HCT116 (cell line): ENCODE measurements at regions not wholly inside any gene's neighbourhood (a gene's known extent, or its start where the extent isn't known, plus 50 kb on each side); places are given as distances from the start of the nearest gene placed in this dataset.

Source experiments
- ATAC-seq: fragments of 200-7000 bp; cut with Tn5 transposase; 2 replicates; pipeline ENCODE4 v1.9.1; 2020; ENCODE audit warnings: mild to moderate bottlenecking, moderate library complexity
- BruUV-seq: library from RNA; stranded (reverse); fragments of 400-500 nt; replicated peaks from 2 replicates; lab custom pipeline; 2021; lab: Mats Ljungman, UMichigan
- CTCF ChIA-PET: fragments of 300-600 bp; sonication (Branson Sonifier 250); formaldehyde crosslinking; loops from one replicate; lab custom pipeline; 2021; ENCODE audit warnings: antibody characterized with exemption; lab: Charles Lee
- POLR2A ChIA-PET: fragments of 300-600, 350-600 bp; sonication (Branson Sonifier 250); formaldehyde crosslinking; loops from one replicate; lab custom pipeline; 2021; ENCODE audit warnings: antibody characterized with exemption; lab: Charles Lee
- RAD21 ChIA-PET, 2 experiments: fragments of 300-600 bp; sonication (Branson Sonifier 250); formaldehyde crosslinking; loops; one replicate each; lab custom pipeline; 2023; ENCODE audit warnings: low total read pairs in 2 of 2; ENCODE audit not compliant: uncharacterized antibody in 2 of 2, unreplicated experiment in 2 of 2, low non-redundant PET in 1 of 2; lab: Charles Lee
- DNase-seq: peaks from one replicate; pipeline ENCODE4 v3.0.0-alpha.2; 2010; ENCODE audit warnings: low read depth, low spot score
- H2AFZ ChIP-seq: fragments of 200-600 bp; shearing (Covaris generic), sonication (generic); 2 replicates; pipeline ENCODE4 v1.6.1; 2017; ENCODE audit warnings: low read depth, mixed run types, mixed read lengths, antibody characterized with exemption, low read length; ENCODE audit not compliant: poor library complexity, severe bottlenecking
- H3K27ac ChIP-seq: 2 replicates; pipeline ENCODE4 v1.5.1; 2012; ENCODE audit warnings: low read depth, low read length
- H3K27me3 ChIP-seq: fragments of 200-600 bp; sonication (generic); 2 replicates; pipeline ENCODE4 v1.6.1; 2016; ENCODE audit warnings: mixed run types, low read length, mixed read lengths; ENCODE audit not compliant: insufficient read depth
- H3K36me3 ChIP-seq, 2 experiments: fragments of 200-500 bp in 1 of 2; fragments of 200-600 bp in 1 of 2; sonication (Bioruptor generic) in 1 of 2; sonication (generic) in 1 of 2; 2 replicates each; pipeline versions ENCODE4 v1.5.1 to v1.6.1; 2014 to 2016; ENCODE audit warnings: low read length in 2 of 2, inconsistent platforms in 1 of 2, mixed read lengths in 1 of 2, mixed run types in 1 of 2; ENCODE audit not compliant: insufficient read depth in 2 of 2, control insufficient read depth in 1 of 2
- H3K4me1 ChIP-seq, 2 experiments: fragments of 200-600 bp in 1 of 2; sonication (generic) in 1 of 2; 2 replicates each; pipeline versions ENCODE4 v1.5.1 to v1.6.1; 2012 to 2017; ENCODE audit warnings: low read length in 2 of 2, inconsistent platforms in 1 of 2, mild to moderate bottlenecking in 1 of 2, mixed read lengths in 1 of 2, mixed run types in 1 of 2, moderate library complexity in 1 of 2; ENCODE audit not compliant: insufficient read depth in 2 of 2, control insufficient read depth in 1 of 2
- H3K4me2 ChIP-seq: fragments of 200-600 bp; sonication (generic); 2 replicates; pipeline ENCODE4 v1.6.1; 2017; ENCODE audit warnings: mixed run types, low read length, mixed read lengths
- H3K4me3 ChIP-seq, 2 experiments: fragments of 200-600 bp in 1 of 2; sonication (generic) in 1 of 2; replicated peaks in 1 of 2; 2 replicates each; pipeline ENCODE4 v1.5.1; 2011 to 2016; ENCODE audit warnings: low read length in 2 of 2, control low read depth in 1 of 2, low read depth in 1 of 2, mild to moderate bottlenecking in 1 of 2, mixed read lengths in 1 of 2, mixed run types in 1 of 2
- H3K79me2 ChIP-seq: fragments of 200-600 bp; sonication (generic); 2 replicates; pipeline ENCODE4 v1.6.1; 2017; ENCODE audit warnings: mild to moderate bottlenecking, mixed run types, low read length, moderate library complexity, mixed read lengths; ENCODE audit not compliant: insufficient read depth
- H3K9ac ChIP-seq: fragments of 200-600 bp; sonication (generic); 2 replicates; pipeline ENCODE4 v1.6.1; 2016; ENCODE audit warnings: low read length, mixed read lengths
- H3K9me2 ChIP-seq: fragments of 200-600 bp; sonication (generic), shearing (Covaris generic); 2 replicates; pipeline ENCODE4 v1.6.1; 2017; ENCODE audit warnings: mixed run types, mild to moderate bottlenecking, moderate library complexity; ENCODE audit not compliant: insufficient read depth
- H3K9me3 ChIP-seq, 2 experiments: fragments of 200-500 bp in 1 of 2; fragments of 200-600 bp in 1 of 2; sonication (Bioruptor generic) in 1 of 2; sonication (generic) in 1 of 2; 2 replicates each; pipeline ENCODE4 v1.6.1; 2014 to 2017; ENCODE audit warnings: low read length in 2 of 2, mixed read lengths in 2 of 2, inconsistent platforms in 1 of 2, low read depth in 1 of 2, mild to moderate bottlenecking in 1 of 2, mixed run types in 1 of 2, moderate library complexity in 1 of 2; ENCODE audit not compliant: control insufficient read depth in 1 of 2, insufficient read depth in 1 of 2
- H4K20me1 ChIP-seq: fragments of 200-600 bp; sonication (generic), shearing (Covaris generic); 2 replicates; pipeline ENCODE4 v1.6.1; 2017; ENCODE audit warnings: mixed run types, mild to moderate bottlenecking, moderate library complexity; ENCODE audit not compliant: insufficient read depth
- CEBPB ChIP-seq: IDR thresholded peaks from 2 replicates; pipeline ENCODE4 v1.6.1; 2012; ENCODE audit warnings: low read depth
- EZH2 ChIP-seq: fragments of 200-600 bp; sonication (generic); IDR thresholded peaks from 2 replicates; pipeline ENCODE4 v1.6.1; 2017; ENCODE audit warnings: antibody characterized with exemption, mixed run types
- FOSL1 ChIP-seq: IDR thresholded peaks from 2 replicates; pipeline ENCODE4 v1.6.1; 2012; ENCODE audit warnings: low read depth
- JUND ChIP-seq: IDR thresholded peaks from 2 replicates; pipeline ENCODE4 v1.6.1; 2012
- SIN3A ChIP-seq: IDR thresholded peaks from 2 replicates; pipeline ENCODE4 v1.6.1; 2012; ENCODE audit warnings: low read depth
- SP1 ChIP-seq: IDR thresholded peaks from 2 replicates; pipeline ENCODE4 v1.6.1; 2012; ENCODE audit warnings: low read depth
- SRF ChIP-seq: IDR thresholded peaks from 2 replicates; pipeline ENCODE4 v1.6.1; 2012; ENCODE audit warnings: low read depth
- TCF7L2 ChIP-seq: IDR thresholded peaks from 2 replicates; pipeline ENCODE4 v1.7.0; 2011; ENCODE audit warnings: borderline replicate concordance, inconsistent platforms; ENCODE audit not compliant: insufficient read depth, insufficient read length; ENCODE audit errors: extremely low read depth
- YY1 ChIP-seq: IDR thresholded peaks from 2 replicates; pipeline ENCODE4 v1.6.1; 2011; ENCODE audit warnings: low read length, low read depth, moderate library complexity, mild to moderate bottlenecking; ENCODE audit not compliant: insufficient replicate concordance; ENCODE audit errors: extremely low read depth
- ZNF274 ChIP-seq: fragments of 200-500 bp; sonication (Bioruptor generic); IDR thresholded peaks from 2 replicates; pipeline ENCODE4 v1.6.1; 2014; ENCODE audit warnings: mild to moderate bottlenecking, low read depth, low read length, inconsistent platforms
- intact Hi-C: fragments of 100-400 bp; cut with micrococcal nuclease; formaldehyde crosslinking; loops from 2 replicates; pipeline ENCODE4 v1.10.0; 2022
- TF ChIP-seq, protein P1 (sequence below): IDR thresholded peaks from 2 replicates; pipeline ENCODE4 v1.6.1; 2011; ENCODE audit warnings: mild to moderate bottlenecking, low read length, moderate library complexity; ENCODE audit not compliant: insufficient replicate concordance; ENCODE audit errors: extremely low read depth
- TF ChIP-seq, protein P2 (sequence below): IDR thresholded peaks from 2 replicates; pipeline ENCODE4 v1.6.1; 2012
- TF ChIP-seq, protein P3 (sequence below): IDR thresholded peaks from 2 replicates; pipeline ENCODE4 v1.6.1; 2012; ENCODE audit warnings: low read depth
- TF ChIP-seq, protein P4 (sequence below), 3 experiments: fragments of 200-600 bp in 1 of 3; sonication (generic) in 1 of 3; IDR thresholded peaks in 2 of 3; conservative IDR thresholded peaks in 1 of 3; 2 replicates each; pipeline ENCODE4 v1.5.1; 2012 to 2017; ENCODE audit warnings: low read depth in 2 of 3, low read length in 2 of 3, antibody characterized with exemption in 1 of 3, borderline replicate concordance in 1 of 3, control low read depth in 1 of 3, mild to moderate bottlenecking in 1 of 3, mixed read lengths in 1 of 3, mixed run types in 1 of 3, moderate library complexity in 1 of 3; ENCODE audit not compliant: insufficient read depth in 1 of 3

DNA sequence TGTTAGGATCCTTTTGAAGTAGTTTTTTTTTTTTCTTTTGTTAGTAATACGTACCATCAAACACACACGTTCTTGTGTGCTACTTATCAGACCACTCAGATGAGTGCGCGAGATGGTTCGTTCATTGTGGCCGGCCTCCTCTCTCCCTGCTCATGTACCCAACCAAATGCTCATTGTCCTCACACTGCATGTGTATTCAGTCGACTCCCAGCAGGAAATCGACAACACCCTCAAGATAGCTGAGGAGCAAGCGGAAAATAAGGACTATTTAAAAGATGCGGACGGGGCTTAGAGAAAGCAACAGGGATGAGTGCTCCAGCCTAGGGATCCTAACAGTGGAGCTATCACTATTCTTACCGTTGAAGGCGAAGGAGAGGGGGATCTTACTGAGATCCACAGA lies 72.9 kb upstream of the GUCY1A1 start:
- ChIA-PET RAD21 (no interaction called here), POLR2A (no interaction called here), CTCF (no interaction called here)
- H3K4me3 ChIP-seq = no peak overlapping the region
- H3K4me2 ChIP-seq = no peak overlapping the region
- DNase-seq (no peak), ATAC-seq (no peak)
- no peaks in the 10 kb centered on the region for H3K9me2 ChIP-seq
- no peak overlapping the region for H3K9ac ChIP-seq
- H3K27me3 ChIP-seq = no peaks in the 10 kb centered on the region
- no peaks in the 10 kb centered on the region for H3K36me3 ChIP-seq
- intact Hi-C loops = no loop called here
- H3K27ac ChIP-seq = no peak overlapping the region
- no peaks in the 10 kb centered on the region for H3K9me3 ChIP-seq
- no TSS peak for BruUV-seq
- no peaks in the 10 kb centered on the region for H4K20me1 ChIP-seq
- no peaks in the 10 kb centered on the region for H3K79me2 ChIP-seq
- TF ChIP-seq CEBPB (no peak), YY1 (no peak), FOSL1 (no peak), ZNF274 (no peak), SP1 (no peak), EZH2 (no peak), SIN3A (no peak), TCF7L2 (no peak), SRF (no peak), JUND (no peak)
- TF ChIP-seq, protein P1, sequence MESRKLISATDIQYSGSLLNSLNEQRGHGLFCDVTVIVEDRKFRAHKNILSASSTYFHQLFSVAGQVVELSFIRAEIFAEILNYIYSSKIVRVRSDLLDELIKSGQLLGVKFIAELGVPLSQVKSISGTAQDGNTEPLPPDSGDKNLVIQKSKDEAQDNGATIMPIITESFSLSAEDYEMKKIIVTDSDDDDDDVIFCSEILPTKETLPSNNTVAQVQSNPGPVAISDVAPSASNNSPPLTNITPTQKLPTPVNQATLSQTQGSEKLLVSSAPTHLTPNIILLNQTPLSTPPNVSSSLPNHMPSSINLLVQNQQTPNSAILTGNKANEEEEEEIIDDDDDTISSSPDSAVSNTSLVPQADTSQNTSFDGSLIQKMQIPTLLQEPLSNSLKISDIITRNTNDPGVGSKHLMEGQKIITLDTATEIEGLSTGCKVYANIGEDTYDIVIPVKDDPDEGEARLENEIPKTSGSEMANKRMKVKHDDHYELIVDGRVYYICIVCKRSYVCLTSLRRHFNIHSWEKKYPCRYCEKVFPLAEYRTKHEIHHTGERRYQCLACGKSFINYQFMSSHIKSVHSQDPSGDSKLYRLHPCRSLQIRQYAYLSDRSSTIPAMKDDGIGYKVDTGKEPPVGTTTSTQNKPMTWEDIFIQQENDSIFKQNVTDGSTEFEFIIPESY = no peak
- TF ChIP-seq, protein P2, sequence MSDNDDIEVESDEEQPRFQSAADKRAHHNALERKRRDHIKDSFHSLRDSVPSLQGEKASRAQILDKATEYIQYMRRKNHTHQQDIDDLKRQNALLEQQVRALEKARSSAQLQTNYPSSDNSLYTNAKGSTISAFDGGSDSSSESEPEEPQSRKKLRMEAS = no peak
- TF ChIP-seq, protein P3, sequence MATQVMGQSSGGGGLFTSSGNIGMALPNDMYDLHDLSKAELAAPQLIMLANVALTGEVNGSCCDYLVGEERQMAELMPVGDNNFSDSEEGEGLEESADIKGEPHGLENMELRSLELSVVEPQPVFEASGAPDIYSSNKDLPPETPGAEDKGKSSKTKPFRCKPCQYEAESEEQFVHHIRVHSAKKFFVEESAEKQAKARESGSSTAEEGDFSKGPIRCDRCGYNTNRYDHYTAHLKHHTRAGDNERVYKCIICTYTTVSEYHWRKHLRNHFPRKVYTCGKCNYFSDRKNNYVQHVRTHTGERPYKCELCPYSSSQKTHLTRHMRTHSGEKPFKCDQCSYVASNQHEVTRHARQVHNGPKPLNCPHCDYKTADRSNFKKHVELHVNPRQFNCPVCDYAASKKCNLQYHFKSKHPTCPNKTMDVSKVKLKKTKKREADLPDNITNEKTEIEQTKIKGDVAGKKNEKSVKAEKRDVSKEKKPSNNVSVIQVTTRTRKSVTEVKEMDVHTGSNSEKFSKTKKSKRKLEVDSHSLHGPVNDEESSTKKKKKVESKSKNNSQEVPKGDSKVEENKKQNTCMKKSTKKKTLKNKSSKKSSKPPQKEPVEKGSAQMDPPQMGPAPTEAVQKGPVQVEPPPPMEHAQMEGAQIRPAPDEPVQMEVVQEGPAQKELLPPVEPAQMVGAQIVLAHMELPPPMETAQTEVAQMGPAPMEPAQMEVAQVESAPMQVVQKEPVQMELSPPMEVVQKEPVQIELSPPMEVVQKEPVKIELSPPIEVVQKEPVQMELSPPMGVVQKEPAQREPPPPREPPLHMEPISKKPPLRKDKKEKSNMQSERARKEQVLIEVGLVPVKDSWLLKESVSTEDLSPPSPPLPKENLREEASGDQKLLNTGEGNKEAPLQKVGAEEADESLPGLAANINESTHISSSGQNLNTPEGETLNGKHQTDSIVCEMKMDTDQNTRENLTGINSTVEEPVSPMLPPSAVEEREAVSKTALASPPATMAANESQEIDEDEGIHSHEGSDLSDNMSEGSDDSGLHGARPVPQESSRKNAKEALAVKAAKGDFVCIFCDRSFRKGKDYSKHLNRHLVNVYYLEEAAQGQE = no peak
- TF ChIP-seq, protein P4, sequence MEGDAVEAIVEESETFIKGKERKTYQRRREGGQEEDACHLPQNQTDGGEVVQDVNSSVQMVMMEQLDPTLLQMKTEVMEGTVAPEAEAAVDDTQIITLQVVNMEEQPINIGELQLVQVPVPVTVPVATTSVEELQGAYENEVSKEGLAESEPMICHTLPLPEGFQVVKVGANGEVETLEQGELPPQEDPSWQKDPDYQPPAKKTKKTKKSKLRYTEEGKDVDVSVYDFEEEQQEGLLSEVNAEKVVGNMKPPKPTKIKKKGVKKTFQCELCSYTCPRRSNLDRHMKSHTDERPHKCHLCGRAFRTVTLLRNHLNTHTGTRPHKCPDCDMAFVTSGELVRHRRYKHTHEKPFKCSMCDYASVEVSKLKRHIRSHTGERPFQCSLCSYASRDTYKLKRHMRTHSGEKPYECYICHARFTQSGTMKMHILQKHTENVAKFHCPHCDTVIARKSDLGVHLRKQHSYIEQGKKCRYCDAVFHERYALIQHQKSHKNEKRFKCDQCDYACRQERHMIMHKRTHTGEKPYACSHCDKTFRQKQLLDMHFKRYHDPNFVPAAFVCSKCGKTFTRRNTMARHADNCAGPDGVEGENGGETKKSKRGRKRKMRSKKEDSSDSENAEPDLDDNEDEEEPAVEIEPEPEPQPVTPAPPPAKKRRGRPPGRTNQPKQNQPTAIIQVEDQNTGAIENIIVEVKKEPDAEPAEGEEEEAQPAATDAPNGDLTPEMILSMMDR (IDR thresholded peaks at IDR 0.05 in 2 of 3, conservative IDR thresholded peaks at IDR 0.05 in 1 of 3; ENCODE audit: borderline replicate concordance in 1 of 3, insufficient read depth in 1 of 3, low read depth in 2 of 3, low read length in 2 of 3) = no peak
- no peaks in the 10 kb centered on the region for H3K4me1 ChIP-seq
- H2AFZ ChIP-seq = no peak overlapping the region
